Endodermal cell (in vitro differentiated cells): ENCODE measurements at regions not wholly inside any gene's neighbourhood (a gene's known extent, or its start where the extent isn't known, plus 50 kb on each side); places are given as distances from the start of the nearest gene placed in this dataset.

Source experiments
- DNase-seq: peaks from one replicate; pipeline ENCODE4 v3.0.0-alpha.2; 2017
- H3K27ac ChIP-seq: 2 replicates; pipeline ENCODE4 v1.5.1; 2013; ENCODE audit warnings: mild to moderate bottlenecking, low read depth, low read length, moderate library complexity
- H3K27me3 ChIP-seq: 2 replicates; pipeline ENCODE4 v1.6.1; 2013; ENCODE audit warnings: mild to moderate bottlenecking, low read length, moderate library complexity; ENCODE audit not compliant: insufficient read depth, control insufficient read depth, poor library complexity, severe bottlenecking
- H3K36me3 ChIP-seq: 2 replicates; pipeline ENCODE4 v1.7.0; 2013; ENCODE audit warnings: mild to moderate bottlenecking, low read length, moderate library complexity; ENCODE audit not compliant: control insufficient read depth, insufficient read depth
- H3K4me1 ChIP-seq: one replicate; pipeline ENCODE4 v1.7.0; 2013; ENCODE audit warnings: low read length; ENCODE audit not compliant: control insufficient read depth, insufficient read depth
- H3K4me3 ChIP-seq: 2 replicates; pipeline ENCODE4 v1.5.1; 2013; ENCODE audit warnings: mild to moderate bottlenecking, low read length, moderate library complexity
- H3K9ac ChIP-seq: 2 replicates; pipeline ENCODE4 v1.6.1; 2013; ENCODE audit warnings: mild to moderate bottlenecking, low read length, moderate library complexity; ENCODE audit not compliant: poor library complexity, severe bottlenecking; ENCODE audit errors: extremely low read depth
- H3K9me3 ChIP-seq: 2 replicates; pipeline ENCODE4 v1.6.1; 2013; ENCODE audit warnings: mild to moderate bottlenecking, low read length, moderate library complexity; ENCODE audit not compliant: control insufficient read depth
- H3K27ac Mint-ChIP-seq: 2 replicates; pipeline ENCODE4 v1.8.0; 2020; ENCODE audit warnings: mixed read lengths
- H3K27me3 Mint-ChIP-seq: 2 replicates; pipeline ENCODE4 v1.8.0; 2021; ENCODE audit warnings: mild to moderate bottlenecking, mixed read lengths; ENCODE audit not compliant: insufficient read depth
- H3K36me3 Mint-ChIP-seq: 2 replicates; pipeline ENCODE4 v1.8.0; 2020; ENCODE audit warnings: low read depth, mixed read lengths
- H3K4me1 Mint-ChIP-seq: 2 replicates; pipeline ENCODE4 v1.8.0; 2020; ENCODE audit warnings: mixed read lengths
- H3K4me3 Mint-ChIP-seq: 2 replicates; pipeline ENCODE4 v1.8.0; 2020; ENCODE audit warnings: mild to moderate bottlenecking, moderate library complexity, mixed read lengths
- H3K9me3 Mint-ChIP-seq: 2 replicates; pipeline ENCODE4 v1.8.0; 2020; ENCODE audit warnings: mild to moderate bottlenecking, mixed read lengths
- WGBS, 2 experiments: methylation state at CpG; one replicate each; pipeline versions ENCODE4 v1.1.5 to v1.1.7; 2013; ENCODE audit warnings: missing lambda C conversion rate in 2 of 2, mixed read lengths in 1 of 2; ENCODE audit not compliant: insufficient coverage in 1 of 2, insufficient read length in 1 of 2; 5-methylcytosine and 5-hydroxymethylcytosine counted together
- TF ChIP-seq, protein P1 (sequence below): fragments of 200-600 bp; sonication (generic); conservative IDR thresholded peaks from 2 replicates; pipeline ENCODE4 v1.5.0; 2021; ENCODE audit warnings: antibody characterized with exemption, mild to moderate bottlenecking

DNA sequence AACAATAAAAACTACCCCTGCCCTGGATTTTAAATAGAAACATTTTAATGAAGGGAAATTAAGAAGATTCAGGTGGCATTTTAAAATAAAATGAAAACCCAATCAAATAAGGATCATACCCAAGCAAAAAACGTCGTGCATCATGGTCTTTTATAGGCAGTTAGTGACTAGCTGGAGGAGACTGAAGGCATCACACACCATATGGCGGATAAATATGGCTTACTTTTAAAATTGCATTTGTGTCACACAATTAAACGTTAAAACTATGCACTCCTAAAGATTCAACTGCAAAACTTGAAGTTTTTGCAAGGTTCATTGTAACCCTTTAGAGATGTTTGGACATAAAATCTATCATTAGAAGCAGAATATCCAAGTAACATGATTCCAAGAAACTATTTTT lies 200.1 kb upstream of the NRG3 start:
- H3K4me1 Mint-ChIP-seq = no peaks in the 10 kb centered on the region
- H3K27me3 ChIP-seq = no peaks in the 10 kb centered on the region

DNA sequence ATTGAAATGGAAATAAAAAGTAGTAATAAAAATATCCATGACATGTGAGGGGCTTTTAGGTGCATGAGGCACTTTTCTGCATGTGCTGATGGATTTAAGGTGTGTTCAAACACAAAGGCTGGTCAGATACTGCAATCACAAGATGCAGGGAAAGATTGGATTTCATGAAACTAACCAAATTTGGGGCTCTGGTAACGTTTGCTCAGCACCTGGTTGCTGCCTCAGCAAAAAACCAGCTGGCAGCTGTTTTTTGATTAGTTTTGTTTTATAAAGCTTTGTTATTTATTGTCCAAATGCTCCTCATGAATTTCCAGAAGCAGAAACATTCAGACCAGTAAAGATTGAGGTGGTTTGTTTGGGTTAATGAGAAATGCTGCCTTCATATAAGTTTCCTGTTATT lies 195.7 kb upstream of the NRG3 start:
- Mint-ChIP-seq H3K4me3 (no peak overlapping the region), H3K27me3 (no peaks in the 10 kb centered on the region), H3K9me3 (no peaks in the 10 kb centered on the region), H3K4me1 (no peaks in the 10 kb centered on the region), H3K36me3 (no peaks in the 10 kb centered on the region), H3K27ac (no peak overlapping the region)
- WGBS, 2 experiments = 78 to 80% methylated on average over 1 of the region's 1 CpG
- Histone ChIP-seq H3K36me3 (no peaks in the 10 kb centered on the region), H3K9me3 (no peaks in the 10 kb centered on the region), H3K27me3 (no peaks in the 10 kb centered on the region), H3K4me1 (no peaks in the 10 kb centered on the region), H3K4me3 (no peak overlapping the region), H3K27ac (no peak overlapping the region), H3K9ac (no peak overlapping the region)
- DNase-seq = no peak
- TF ChIP-seq, protein P1, sequence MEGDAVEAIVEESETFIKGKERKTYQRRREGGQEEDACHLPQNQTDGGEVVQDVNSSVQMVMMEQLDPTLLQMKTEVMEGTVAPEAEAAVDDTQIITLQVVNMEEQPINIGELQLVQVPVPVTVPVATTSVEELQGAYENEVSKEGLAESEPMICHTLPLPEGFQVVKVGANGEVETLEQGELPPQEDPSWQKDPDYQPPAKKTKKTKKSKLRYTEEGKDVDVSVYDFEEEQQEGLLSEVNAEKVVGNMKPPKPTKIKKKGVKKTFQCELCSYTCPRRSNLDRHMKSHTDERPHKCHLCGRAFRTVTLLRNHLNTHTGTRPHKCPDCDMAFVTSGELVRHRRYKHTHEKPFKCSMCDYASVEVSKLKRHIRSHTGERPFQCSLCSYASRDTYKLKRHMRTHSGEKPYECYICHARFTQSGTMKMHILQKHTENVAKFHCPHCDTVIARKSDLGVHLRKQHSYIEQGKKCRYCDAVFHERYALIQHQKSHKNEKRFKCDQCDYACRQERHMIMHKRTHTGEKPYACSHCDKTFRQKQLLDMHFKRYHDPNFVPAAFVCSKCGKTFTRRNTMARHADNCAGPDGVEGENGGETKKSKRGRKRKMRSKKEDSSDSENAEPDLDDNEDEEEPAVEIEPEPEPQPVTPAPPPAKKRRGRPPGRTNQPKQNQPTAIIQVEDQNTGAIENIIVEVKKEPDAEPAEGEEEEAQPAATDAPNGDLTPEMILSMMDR = no peak

More for the DNA sequence above, 200.1 kb upstream of the NRG3 start:
- Mint-ChIP-seq H3K4me3 (no peak overlapping the region), H3K27ac (no peak overlapping the region), H3K9me3 (peaks cover 1% of the 10 kb centered on the region), H3K36me3 (no peaks in the 10 kb centered on the region), H3K27me3 (no peaks in the 10 kb centered on the region)
- DNase-seq = no peak
- Histone ChIP-seq H3K27ac (no peak overlapping the region), H3K36me3 (no peaks in the 10 kb centered on the region), H3K4me1 (no peaks in the 10 kb centered on the region), H3K9ac (no peak overlapping the region), H3K9me3 (no peaks in the 10 kb centered on the region), H3K4me3 (no peak overlapping the region)
- WGBS, 2 experiments = 83% methylated on average over 4 of the region's 4 CpGs; no CpG with 5 or more reads in 1 of the 2 experiments
- TF ChIP-seq, protein P1 = no peak

DNA sequence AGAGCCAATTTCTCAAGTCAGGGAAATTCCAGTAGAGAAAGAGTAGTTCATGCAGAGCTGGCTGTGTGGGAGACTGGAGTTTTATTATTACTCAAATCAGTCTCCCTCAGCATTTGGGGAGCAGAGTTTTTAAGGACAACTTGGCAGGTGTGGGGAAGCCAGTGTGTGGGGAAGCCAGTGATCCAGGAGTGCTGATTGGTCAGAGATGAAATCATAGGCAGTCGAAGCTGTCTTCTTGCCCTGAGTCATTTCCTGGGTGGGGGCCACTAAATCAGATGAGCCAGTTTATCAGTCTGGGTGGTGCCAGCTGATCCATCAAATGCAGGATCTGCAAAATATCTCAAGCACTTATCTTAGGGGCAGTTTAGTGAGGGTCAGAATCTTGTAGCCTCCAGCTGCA lies 194.6 kb upstream of the NRG3 start:
- H3K27ac Mint-ChIP-seq = no peak overlapping the region
- H3K4me3 ChIP-seq = no peak overlapping the region
- WGBS, 2 experiments = 60 to 81% methylated on average over 1 of the region's 1 CpG
- H3K36me3 ChIP-seq = no peaks in the 10 kb centered on the region
- no peaks in the 10 kb centered on the region for H3K27me3 ChIP-seq
- H3K9ac ChIP-seq = no peak overlapping the region
- no peaks in the 10 kb centered on the region for H3K36me3 Mint-ChIP-seq
- TF ChIP-seq, protein P1 = no peak
- H3K4me1 Mint-ChIP-seq = no peaks in the 10 kb centered on the region
- no peaks in the 10 kb centered on the region for H3K9me3 Mint-ChIP-seq
- no peak overlapping the region for H3K27ac ChIP-seq
- H3K9me3 ChIP-seq = no peaks in the 10 kb centered on the region
- H3K27me3 Mint-ChIP-seq = no peaks in the 10 kb centered on the region
- DNase-seq = no peak
- no peaks in the 10 kb centered on the region for H3K4me1 ChIP-seq
- no peak overlapping the region for H3K4me3 Mint-ChIP-seq
